RWPE2 (cell line): ENCODE measurements at regions not wholly inside any gene's neighbourhood (a gene's known extent, or its start where the extent isn't known, plus 50 kb on each side); places are given as distances from the start of the nearest gene placed in this dataset.

Source experiments
- ATAC-seq: fragments of 200-7000 bp; cut with Tn5 transposase; 3 replicates; pipeline ENCODE4 v1.9.1; 2021; ENCODE audit warnings: low read depth
- DNase-seq: peaks from one replicate; pipeline ENCODE4 v3.0.0-alpha.2; 2020; ENCODE audit warnings: low spot score
- H3K27ac ChIP-seq: fragments of 450-650 bp; 2 replicates; pipeline ENCODE4 v1.5.1; 2017; ENCODE audit warnings: mild to moderate bottlenecking; ENCODE audit not compliant: poor library complexity, severe bottlenecking
- H3K27me3 ChIP-seq: fragments of 250-450 bp; sonication (Bioruptor Pico); 2 replicates; pipeline ENCODE4 v1.5.1; 2021; ENCODE audit warnings: mild to moderate bottlenecking, moderate library complexity; ENCODE audit not compliant: insufficient read depth, poor library complexity, severe bottlenecking
- H3K36me3 ChIP-seq: fragments of 250-450 bp; sonication (Bioruptor Pico); 2 replicates; pipeline ENCODE4 v1.5.1; 2020; ENCODE audit warnings: low read depth, mild to moderate bottlenecking, moderate library complexity
- H3K4me1 ChIP-seq: fragments of 250-450 bp; sonication (Bioruptor Pico); 2 replicates; pipeline ENCODE4 v1.5.1; 2021; ENCODE audit warnings: mild to moderate bottlenecking, moderate library complexity; ENCODE audit not compliant: insufficient read depth, poor library complexity, severe bottlenecking
- H3K4me3 ChIP-seq: fragments of 250-450 bp; sonication (Bioruptor Pico); 2 replicates; pipeline ENCODE4 v1.5.1; 2021; ENCODE audit warnings: mild to moderate bottlenecking, moderate library complexity; ENCODE audit not compliant: severe bottlenecking
- H3K9me3 ChIP-seq: fragments of 250-450 bp; sonication (Bioruptor Pico); 2 replicates; pipeline ENCODE4 v1.5.1; 2021; ENCODE audit warnings: mild to moderate bottlenecking, moderate library complexity; ENCODE audit not compliant: severe bottlenecking
- TF ChIP-seq, protein P1 (sequence below): fragments of 450-650 bp; IDR thresholded peaks from one replicate; pipeline ENCODE4 v1.5.1; 2017; ENCODE audit warnings: mild to moderate bottlenecking, moderate library complexity; ENCODE audit not compliant: poor library complexity, severe bottlenecking

DNA sequence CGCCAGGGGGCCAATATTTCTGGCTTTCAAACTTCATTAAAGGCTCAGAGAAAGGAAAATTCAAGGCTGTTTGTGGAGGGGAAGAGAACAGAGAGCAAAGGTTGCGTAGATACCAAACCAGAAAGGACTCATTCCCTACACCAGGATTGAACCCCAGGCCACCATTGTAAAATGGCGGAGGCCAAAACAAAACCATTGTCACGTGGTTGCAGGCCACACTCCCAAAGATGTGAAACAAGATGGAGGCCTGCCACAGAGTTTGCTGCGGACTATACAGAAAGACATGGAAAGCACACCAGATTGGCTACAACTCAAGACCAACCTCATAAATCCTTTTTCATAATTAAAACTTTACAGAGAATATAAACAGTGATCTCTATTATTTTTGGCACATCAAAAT lies 116.5 kb downstream of the KCNK1 start:
- ATAC-seq (no peak), DNase-seq (no peak)
- no peaks in the 10 kb centered on the region for H3K4me1 ChIP-seq
- H3K9me3 ChIP-seq = no peaks in the 10 kb centered on the region
- H3K36me3 ChIP-seq = no peaks in the 10 kb centered on the region
- H3K27me3 ChIP-seq = no peaks in the 10 kb centered on the region
- TF ChIP-seq, protein P1, sequence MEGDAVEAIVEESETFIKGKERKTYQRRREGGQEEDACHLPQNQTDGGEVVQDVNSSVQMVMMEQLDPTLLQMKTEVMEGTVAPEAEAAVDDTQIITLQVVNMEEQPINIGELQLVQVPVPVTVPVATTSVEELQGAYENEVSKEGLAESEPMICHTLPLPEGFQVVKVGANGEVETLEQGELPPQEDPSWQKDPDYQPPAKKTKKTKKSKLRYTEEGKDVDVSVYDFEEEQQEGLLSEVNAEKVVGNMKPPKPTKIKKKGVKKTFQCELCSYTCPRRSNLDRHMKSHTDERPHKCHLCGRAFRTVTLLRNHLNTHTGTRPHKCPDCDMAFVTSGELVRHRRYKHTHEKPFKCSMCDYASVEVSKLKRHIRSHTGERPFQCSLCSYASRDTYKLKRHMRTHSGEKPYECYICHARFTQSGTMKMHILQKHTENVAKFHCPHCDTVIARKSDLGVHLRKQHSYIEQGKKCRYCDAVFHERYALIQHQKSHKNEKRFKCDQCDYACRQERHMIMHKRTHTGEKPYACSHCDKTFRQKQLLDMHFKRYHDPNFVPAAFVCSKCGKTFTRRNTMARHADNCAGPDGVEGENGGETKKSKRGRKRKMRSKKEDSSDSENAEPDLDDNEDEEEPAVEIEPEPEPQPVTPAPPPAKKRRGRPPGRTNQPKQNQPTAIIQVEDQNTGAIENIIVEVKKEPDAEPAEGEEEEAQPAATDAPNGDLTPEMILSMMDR = no peak
- H3K4me3 ChIP-seq = no peak overlapping the region
- no peak overlapping the region for H3K27ac ChIP-seq

DNA sequence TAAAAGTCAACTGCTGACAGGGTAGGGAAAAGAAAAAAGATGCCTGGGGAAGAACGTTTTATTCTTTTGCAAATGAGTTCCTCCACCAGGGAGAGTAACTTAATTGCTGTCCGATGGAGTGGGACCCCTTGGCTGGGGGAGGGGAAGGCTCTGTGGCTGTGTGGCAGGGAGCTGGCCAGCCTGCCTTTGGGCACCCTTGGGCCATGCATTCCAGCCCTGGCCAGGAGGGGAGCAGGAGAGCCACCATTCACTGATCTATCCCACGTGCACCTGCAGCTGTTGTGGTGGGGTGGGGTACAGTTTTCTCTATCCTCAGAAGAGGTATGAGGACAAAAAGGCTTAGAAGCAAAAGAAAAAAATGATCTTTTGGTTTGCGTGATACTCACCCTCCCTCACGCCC lies 116.9 kb downstream of the KCNK1 start:
- Histone ChIP-seq H3K27me3 (no peaks in the 10 kb centered on the region), H3K4me3 (no peak overlapping the region), H3K9me3 (no peaks in the 10 kb centered on the region), H3K4me1 (no peaks in the 10 kb centered on the region), H3K27ac (no peak overlapping the region), H3K36me3 (no peaks in the 10 kb centered on the region)
- ATAC-seq = no peak
- TF ChIP-seq, protein P1 = no peak
- no peak for DNase-seq

DNA sequence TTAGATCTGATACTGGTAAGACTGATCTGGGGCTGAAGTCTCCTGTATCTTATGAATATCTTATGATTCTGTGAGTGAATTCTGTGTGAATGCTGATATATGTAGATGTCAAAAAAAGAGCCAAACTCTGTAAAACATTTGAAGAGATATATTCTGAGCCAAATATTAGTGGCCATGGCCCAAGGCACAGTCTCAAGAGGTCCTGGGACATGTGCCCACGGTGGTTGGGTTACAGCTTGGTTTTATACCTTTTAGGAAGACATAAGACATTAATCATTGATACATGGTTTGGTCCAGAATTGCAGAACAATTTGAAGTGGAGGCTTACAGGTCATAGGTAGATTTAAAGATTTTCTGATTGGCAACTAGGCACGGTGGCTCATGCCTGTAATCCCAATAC lies 118.3 kb downstream of the KCNK1 start:
- Histone ChIP-seq H3K9me3 (no peaks in the 10 kb centered on the region), H3K4me3 (no peak overlapping the region), H3K4me1 (no peaks in the 10 kb centered on the region), H3K27me3 (no peaks in the 10 kb centered on the region), H3K27ac (no peak overlapping the region), H3K36me3 (no peaks in the 10 kb centered on the region)
- DNase-seq = no peak
- TF ChIP-seq, protein P1 = no peak
- no peak for ATAC-seq

DNA sequence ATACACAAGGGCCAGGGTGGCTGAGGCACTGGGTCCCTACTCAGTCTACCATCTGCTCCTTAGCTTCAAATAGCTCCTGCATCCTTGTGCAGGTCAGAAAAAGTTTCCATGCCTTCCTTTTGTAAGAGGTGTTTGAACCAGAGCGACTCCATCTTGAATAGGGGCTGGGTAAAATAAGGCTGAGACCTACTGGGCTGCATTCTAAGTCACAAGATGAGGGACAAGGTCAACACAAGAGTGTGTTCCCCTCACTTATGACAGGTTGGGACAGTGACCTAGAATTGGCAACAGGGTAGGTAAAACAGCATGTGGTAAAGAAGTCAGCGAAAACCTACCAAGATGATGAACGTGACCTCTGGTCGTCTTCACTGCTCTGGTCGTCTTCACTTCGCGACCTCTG lies 120.5 kb downstream of the KCNK1 start:
- Histone ChIP-seq H3K36me3 (no peaks in the 10 kb centered on the region), H3K27ac (no peak overlapping the region), H3K27me3 (no peaks in the 10 kb centered on the region), H3K4me3 (no peak overlapping the region), H3K4me1 (no peaks in the 10 kb centered on the region), H3K9me3 (no peaks in the 10 kb centered on the region)
- no peak for DNase-seq
- no peak for ATAC-seq
- TF ChIP-seq, protein P1 = no peak

DNA sequence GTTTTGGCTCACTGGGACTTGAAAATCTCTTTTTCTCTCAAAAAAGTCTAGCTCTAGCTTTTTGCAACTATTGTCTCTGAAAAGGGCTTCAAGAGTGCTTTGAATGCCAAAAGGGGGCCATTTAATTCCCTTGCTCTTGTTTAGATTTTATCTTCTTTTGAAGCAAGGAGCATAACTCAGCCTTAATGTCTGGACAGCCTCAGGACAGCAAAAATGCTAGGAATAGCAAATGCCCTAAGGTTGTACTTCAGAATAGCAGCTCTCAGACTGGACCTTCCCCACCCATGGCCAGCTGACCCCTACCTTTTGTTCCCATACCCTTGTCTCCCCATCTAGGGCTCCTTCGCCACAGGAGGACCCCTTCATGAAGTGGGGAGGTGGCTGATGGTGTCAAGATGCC lies 121.4 kb downstream of the KCNK1 start:
- no peaks in the 10 kb centered on the region for H3K4me1 ChIP-seq
- ATAC-seq = no peak
- no peak overlapping the region for H3K4me3 ChIP-seq
- no peaks in the 10 kb centered on the region for H3K9me3 ChIP-seq
- H3K27ac ChIP-seq = no peak overlapping the region
- no peak for DNase-seq
- TF ChIP-seq, protein P1 = no peak
- H3K36me3 ChIP-seq = no peaks in the 10 kb centered on the region
- no peaks in the 10 kb centered on the region for H3K27me3 ChIP-seq
